ENCODE measurements at regions not wholly inside any gene's neighbourhood (a gene's known extent, or its start where the extent isn't known, plus 50 kb on each side); places are given as distances from the start of the nearest gene placed in this dataset.

GRCh38 chr15:88992912-88993376 is 79.8 kb upstream of the MFGE8 start:
- no peaks in the 10 kb centered on the region for H3K4me1 ChIP-seq
- no peaks in the 10 kb centered on the region for H3K27me3 ChIP-seq
- H3K9me3 ChIP-seq: no peaks in the 10 kb centered on the region
- DNase-seq: no peak
- H3K4me3 ChIP-seq: no peak overlapping the region
- H3K36me3 ChIP-seq: no peaks in the 10 kb centered on the region
- no peak for TF ChIP-seq POLR2A (IDR thresholded peaks at IDR 0.05)
- TF ChIP-seq CTCF (IDR thresholded peaks at IDR 0.05): no peak
- no peak overlapping the region for H3K27ac ChIP-seq

GRCh38 chr15:88993662-88994061 is 80.5 kb upstream of the MFGE8 start:
- H3K4me3 ChIP-seq: no peak overlapping the region
- no peaks in the 10 kb centered on the region for H3K36me3 ChIP-seq
- H3K9me3 ChIP-seq: no peaks in the 10 kb centered on the region
- H3K4me1 ChIP-seq: no peaks in the 10 kb centered on the region
- H3K27ac ChIP-seq: no peak overlapping the region
- H3K27me3 ChIP-seq: no peaks in the 10 kb centered on the region
- no peak for TF ChIP-seq POLR2A (IDR thresholded peaks at IDR 0.05)
- no peak for TF ChIP-seq CTCF (IDR thresholded peaks at IDR 0.05)
- no peak for DNase-seq

GRCh38 chr15:88994286-88994685 is 81.1 kb upstream of the MFGE8 start:
- Histone ChIP-seq H3K4me3 (no peak overlapping the region), H3K36me3 (no peaks in the 10 kb centered on the region), H3K27me3 (no peaks in the 10 kb centered on the region), H3K27ac (no peak overlapping the region), H3K4me1 (no peaks in the 10 kb centered on the region), H3K9me3 (no peaks in the 10 kb centered on the region)
- TF ChIP-seq POLR2A (IDR thresholded peaks at IDR 0.05) (no peak), CTCF (IDR thresholded peaks at IDR 0.05) (no peak)
- DNase-seq: no peak

GRCh38 chr15:88995449-88995848 is 82.3 kb upstream of the MFGE8 start:
- Histone ChIP-seq H3K27me3 (no peaks in the 10 kb centered on the region), H3K27ac (no peak overlapping the region), H3K4me1 (no peaks in the 10 kb centered on the region), H3K36me3 (no peaks in the 10 kb centered on the region), H3K4me3 (no peak overlapping the region), H3K9me3 (no peaks in the 10 kb centered on the region)
- DNase-seq: no peak
- no peak for TF ChIP-seq CTCF (IDR thresholded peaks at IDR 0.05)
- no peak for TF ChIP-seq POLR2A (IDR thresholded peaks at IDR 0.05)

GRCh38 chr15:88997531-88997930 is 84.4 kb upstream of the MFGE8 start:
- Histone ChIP-seq H3K4me3 (no peak overlapping the region), H3K27me3 (no peaks in the 10 kb centered on the region), H3K36me3 (no peaks in the 10 kb centered on the region), H3K9me3 (no peaks in the 10 kb centered on the region), H3K27ac (no peak overlapping the region), H3K4me1 (peaks cover 0 to 2% (median 0%) of the 10 kb centered on the region in 4 donors)
- TF ChIP-seq POLR2A (IDR thresholded peaks at IDR 0.05): no peak
- no peak for TF ChIP-seq CTCF (IDR thresholded peaks at IDR 0.05)
- DNase-seq: no peak

Measured in Peyer's patch (tissue), 4 donors.